NOMO-1 treated with dmso at 0.1 percent for 144 hours (cell line): ENCODE measurements at regions not wholly inside any gene's neighbourhood (a gene's known extent, or its start where the extent isn't known, plus 50 kb on each side); places are given as distances from the start of the nearest gene placed in this dataset.
A peak's percentile ranks its signal among the peaks of the same experiment; 100 is the strongest.

ENCODE experiments used
- DNase-seq: peaks from one replicate; lab custom pipeline; 2025; ENCODE audit not compliant: unreplicated experiment; lab: John Stamatoyannopoulos, UW

GRCh38 chr17:79296243-79296642, 221.6 kb downstream of the ENGASE start:
- DNase-seq: no peak

- DNase-seq: no peak
Measured at GRCh38 chr17:79295307-79295706, 220.7 kb downstream of the ENGASE start.

GRCh38 chr17:79294459-79295071, 219.9 kb downstream of the ENGASE start:
- DNase-seq: peak; percentile 12

- DNase-seq: no peak
Measured at GRCh38 chr17:79292501-79292900, 217.9 kb downstream of the ENGASE start.

GRCh38 chr17:79291391-79291790, 216.8 kb downstream of the ENGASE start:
- DNase-seq: no peak

GRCh38 chr17:79290726-79291125, 216.1 kb downstream of the ENGASE start:
- DNase-seq: no peak

- DNase-seq: no peak
Measured at GRCh38 chr17:79288950-79289349, 214.3 kb downstream of the ENGASE start.

GRCh38 chr17:79286440-79286839, 211.8 kb downstream of the ENGASE start:
- DNase-seq: no peak

GRCh38 chr17:79285973-79286372, 211.3 kb downstream of the ENGASE start:
- no peak for DNase-seq

GRCh38 chr17:79282294-79282693, 207.7 kb downstream of the ENGASE start:
- no peak for DNase-seq

- no peak for DNase-seq
Measured at GRCh38 chr17:79281803-79282202, 207.2 kb downstream of the ENGASE start.

- no peak for DNase-seq
Measured at GRCh38 chr17:79280866-79281572, 206.4 kb downstream of the ENGASE start.

GRCh38 chr17:79280010-79280409, 205.4 kb downstream of the ENGASE start:
- DNase-seq: no peak

GRCh38 chr17:79279320-79279719, 204.7 kb downstream of the ENGASE start:
- no peak for DNase-seq

GRCh38 chr17:79276821-79277220, 202.2 kb downstream of the ENGASE start:
- DNase-seq: no peak

- DNase-seq: no peak
Measured at GRCh38 chr17:79273660-79274059, 199.0 kb downstream of the ENGASE start.

- DNase-seq: no peak
Measured at GRCh38 chr17:79272666-79273219, 198.1 kb downstream of the ENGASE start.

- DNase-seq: no peak
Measured at GRCh38 chr17:79272220-79272619, 197.6 kb downstream of the ENGASE start.

- DNase-seq: no peak
Measured at GRCh38 chr17:79269620-79270019, 195.0 kb downstream of the ENGASE start.

- no peak for DNase-seq
Measured at GRCh38 chr17:79263191-79263590, 188.6 kb downstream of the ENGASE start.

GRCh38 chr17:79262624-79263023, 188.0 kb downstream of the ENGASE start:
- DNase-seq: no peak

GRCh38 chr17:79261355-79262072, 186.9 kb downstream of the ENGASE start:
- no peak for DNase-seq
